Esophagus squamous epithelium (tissue), 4 donors: ENCODE measurements at regions not wholly inside any gene's neighbourhood (a gene's known extent, or its start where the extent isn't known, plus 50 kb on each side); places are given as distances from the start of the nearest gene placed in this dataset.

Source experiments
- POLR2A ChIP-seq, 4 donors: fragments of 450-650 bp; IDR thresholded peaks; one replicate each; pipeline ENCODE4 v1.6.1; 2017; ENCODE audit warnings: antibody characterized with exemption in 4 of 4, mild to moderate bottlenecking in 4 of 4, moderate library complexity in 3 of 4
- TF ChIP-seq, protein P1 (sequence below), 6 experiments: fragments of 450-650 bp in 4 of 6; fragments of 200-600 bp in 2 of 6; sonication (generic) in 2 of 6; IDR thresholded peaks; one replicate each; pipeline ENCODE4 v1.5.1; 2016 to 2019; ENCODE audit warnings: antibody characterized with exemption in 6 of 6, mild to moderate bottlenecking in 4 of 6, moderate library complexity in 4 of 6

DNA sequence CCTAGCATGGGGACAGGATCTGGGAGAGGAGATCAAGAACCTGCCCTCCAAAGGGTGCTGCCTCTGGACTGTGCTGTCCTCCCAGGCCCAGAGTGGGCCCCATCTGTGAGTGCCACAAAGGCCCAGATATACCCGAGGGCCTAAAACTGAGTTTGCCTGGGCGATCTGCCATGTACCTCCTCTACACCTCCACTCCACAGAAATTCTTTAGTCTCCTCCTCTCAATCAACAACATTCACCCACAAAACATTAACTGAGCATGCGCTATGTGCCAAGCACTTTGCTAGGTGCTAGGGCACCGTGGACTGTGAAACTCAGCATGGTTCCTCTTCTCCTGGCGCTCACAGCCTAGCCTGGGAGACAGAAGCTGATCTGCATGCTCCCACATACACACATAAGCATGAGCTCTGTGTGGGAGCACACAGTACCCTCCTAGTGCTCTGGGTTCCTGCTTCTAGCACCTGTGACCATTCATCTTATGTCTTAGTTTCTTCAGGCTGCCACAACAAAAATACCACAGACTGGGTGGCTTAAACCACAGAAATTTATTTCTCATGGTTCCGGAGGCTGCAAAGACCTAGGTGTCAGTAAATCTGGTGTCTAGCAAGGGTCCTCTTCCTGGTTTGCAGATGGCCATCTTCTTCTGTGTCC lies 82.0 kb upstream of the FSTL4 start:
- TF ChIP-seq, protein P1, sequence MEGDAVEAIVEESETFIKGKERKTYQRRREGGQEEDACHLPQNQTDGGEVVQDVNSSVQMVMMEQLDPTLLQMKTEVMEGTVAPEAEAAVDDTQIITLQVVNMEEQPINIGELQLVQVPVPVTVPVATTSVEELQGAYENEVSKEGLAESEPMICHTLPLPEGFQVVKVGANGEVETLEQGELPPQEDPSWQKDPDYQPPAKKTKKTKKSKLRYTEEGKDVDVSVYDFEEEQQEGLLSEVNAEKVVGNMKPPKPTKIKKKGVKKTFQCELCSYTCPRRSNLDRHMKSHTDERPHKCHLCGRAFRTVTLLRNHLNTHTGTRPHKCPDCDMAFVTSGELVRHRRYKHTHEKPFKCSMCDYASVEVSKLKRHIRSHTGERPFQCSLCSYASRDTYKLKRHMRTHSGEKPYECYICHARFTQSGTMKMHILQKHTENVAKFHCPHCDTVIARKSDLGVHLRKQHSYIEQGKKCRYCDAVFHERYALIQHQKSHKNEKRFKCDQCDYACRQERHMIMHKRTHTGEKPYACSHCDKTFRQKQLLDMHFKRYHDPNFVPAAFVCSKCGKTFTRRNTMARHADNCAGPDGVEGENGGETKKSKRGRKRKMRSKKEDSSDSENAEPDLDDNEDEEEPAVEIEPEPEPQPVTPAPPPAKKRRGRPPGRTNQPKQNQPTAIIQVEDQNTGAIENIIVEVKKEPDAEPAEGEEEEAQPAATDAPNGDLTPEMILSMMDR (IDR thresholded peaks at IDR 0.05): no peak
- TF ChIP-seq POLR2A (IDR thresholded peaks at IDR 0.05): no peak
